ENCODE measurements at regions not wholly inside any gene's neighbourhood (a gene's known extent, or its start where the extent isn't known, plus 50 kb on each side); places are given as distances from the start of the nearest gene placed in this dataset.

DNA sequence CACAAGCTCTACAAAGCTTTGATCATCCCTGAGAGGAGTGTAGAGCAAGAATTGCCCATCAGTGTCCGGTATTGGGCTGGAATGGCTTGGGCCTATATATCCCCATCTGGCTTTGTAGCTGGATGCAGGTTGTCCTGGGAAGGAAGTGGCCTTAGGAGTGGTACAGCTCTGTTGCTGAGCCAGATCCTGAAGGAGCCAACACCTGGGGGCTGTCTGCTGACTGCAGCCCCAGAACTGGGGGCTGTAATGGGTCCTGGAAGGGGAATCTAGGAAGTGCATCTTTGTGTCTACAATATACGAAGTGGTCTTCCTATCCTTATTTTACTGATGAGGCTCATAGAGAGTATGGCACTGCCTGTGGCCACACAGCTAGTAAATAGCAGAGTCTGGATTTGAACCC, 145.9 kb downstream of the CDC5L start:
- Histone ChIP-seq H3K4me1 (ENCODE audit: low read depth) (no peaks in the 10 kb centered on the region), H3K36me3 (ENCODE audit: low read depth) (no peaks in the 10 kb centered on the region), H3K4me3 (no peak overlapping the region), H3K9me3 (no peaks in the 10 kb centered on the region)
- ATAC-seq = no peak
- intact Hi-C loops (cut with DNase I, micrococcal nuclease) = no loop called here
- TF ChIP-seq, protein P1, sequence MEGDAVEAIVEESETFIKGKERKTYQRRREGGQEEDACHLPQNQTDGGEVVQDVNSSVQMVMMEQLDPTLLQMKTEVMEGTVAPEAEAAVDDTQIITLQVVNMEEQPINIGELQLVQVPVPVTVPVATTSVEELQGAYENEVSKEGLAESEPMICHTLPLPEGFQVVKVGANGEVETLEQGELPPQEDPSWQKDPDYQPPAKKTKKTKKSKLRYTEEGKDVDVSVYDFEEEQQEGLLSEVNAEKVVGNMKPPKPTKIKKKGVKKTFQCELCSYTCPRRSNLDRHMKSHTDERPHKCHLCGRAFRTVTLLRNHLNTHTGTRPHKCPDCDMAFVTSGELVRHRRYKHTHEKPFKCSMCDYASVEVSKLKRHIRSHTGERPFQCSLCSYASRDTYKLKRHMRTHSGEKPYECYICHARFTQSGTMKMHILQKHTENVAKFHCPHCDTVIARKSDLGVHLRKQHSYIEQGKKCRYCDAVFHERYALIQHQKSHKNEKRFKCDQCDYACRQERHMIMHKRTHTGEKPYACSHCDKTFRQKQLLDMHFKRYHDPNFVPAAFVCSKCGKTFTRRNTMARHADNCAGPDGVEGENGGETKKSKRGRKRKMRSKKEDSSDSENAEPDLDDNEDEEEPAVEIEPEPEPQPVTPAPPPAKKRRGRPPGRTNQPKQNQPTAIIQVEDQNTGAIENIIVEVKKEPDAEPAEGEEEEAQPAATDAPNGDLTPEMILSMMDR (IDR thresholded peaks at IDR 0.05) = no peak
- DNase-seq = no peak

DNA sequence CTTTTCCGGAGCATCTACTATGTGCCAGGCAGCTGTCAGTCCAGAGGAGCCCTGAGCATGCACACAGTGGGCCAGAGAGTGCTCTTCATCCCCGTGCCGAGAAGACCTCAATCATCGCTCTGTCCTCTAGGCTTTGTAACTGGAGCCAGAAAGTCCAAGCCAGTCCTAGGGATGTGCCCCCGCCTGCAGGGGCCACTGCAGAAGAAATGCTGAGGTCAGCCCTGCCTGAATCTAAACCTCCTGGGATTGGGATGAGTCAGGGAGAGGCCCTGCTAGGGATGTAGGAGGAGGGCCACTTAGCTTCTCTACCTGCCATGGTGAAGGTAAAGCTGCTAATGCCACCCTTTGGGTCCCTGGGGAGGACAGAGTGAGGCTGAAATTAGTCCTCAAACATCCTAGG, 146.8 kb downstream of the CDC5L start:
- Histone ChIP-seq H3K4me3 (no peak overlapping the region), H3K36me3 (ENCODE audit: low read depth) (no peaks in the 10 kb centered on the region), H3K9me3 (no peaks in the 10 kb centered on the region), H3K4me1 (ENCODE audit: low read depth) (no peaks in the 10 kb centered on the region)
- TF ChIP-seq, protein P1 (IDR thresholded peaks at IDR 0.05) = no peak
- intact Hi-C loops (cut with DNase I, micrococcal nuclease) = no loop called here
- ATAC-seq (no peak), DNase-seq (no peak)

DNA sequence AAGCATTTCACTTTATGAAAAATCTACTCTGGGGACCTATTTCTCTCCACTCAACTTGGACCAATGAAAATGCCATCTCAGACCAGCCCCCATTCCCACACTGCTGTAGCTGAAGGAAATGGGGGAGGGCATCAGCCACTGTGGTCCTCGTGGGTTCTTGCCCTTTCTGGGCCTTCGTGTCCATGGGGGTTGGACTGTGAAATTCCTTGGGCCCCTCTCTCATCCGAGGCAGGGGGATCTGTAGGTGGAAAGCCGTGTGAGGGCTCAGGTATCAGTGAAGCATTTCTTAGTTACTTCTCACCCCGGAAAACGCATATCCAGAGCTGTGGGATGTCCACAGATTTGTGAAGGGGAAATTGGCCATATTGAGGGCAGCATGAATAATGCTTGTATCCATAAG, 147.9 kb downstream of the CDC5L start:
- ATAC-seq (no peak), DNase-seq (no peak)
- TF ChIP-seq, protein P1 (IDR thresholded peaks at IDR 0.05) = no peak
- Histone ChIP-seq H3K4me1 (ENCODE audit: low read depth) (no peaks in the 10 kb centered on the region), H3K36me3 (ENCODE audit: low read depth) (no peaks in the 10 kb centered on the region), H3K9me3 (no peaks in the 10 kb centered on the region), H3K4me3 (no peak overlapping the region)
- intact Hi-C loops (cut with DNase I, micrococcal nuclease) = no loop called here

DNA sequence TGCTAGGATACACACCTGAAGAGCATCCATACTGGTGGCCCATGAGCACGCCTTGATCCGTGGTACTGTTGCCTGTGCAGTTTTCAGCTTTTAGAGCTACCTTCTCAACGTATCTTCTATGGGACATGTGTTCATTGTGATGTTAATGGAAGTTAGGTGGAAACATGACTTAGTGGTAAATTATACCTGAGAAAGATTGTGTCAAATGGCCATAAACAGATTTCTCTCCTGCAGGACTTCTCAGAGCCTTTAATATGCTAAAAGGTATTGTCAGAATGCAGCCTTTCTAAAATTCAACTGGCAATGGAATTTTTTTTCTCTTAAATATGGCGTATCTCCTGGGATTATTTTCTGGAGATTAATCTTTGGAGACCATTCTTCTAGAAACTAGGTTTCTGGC, 148.5 kb downstream of the CDC5L start:
- Histone ChIP-seq H3K36me3 (ENCODE audit: low read depth) (no peaks in the 10 kb centered on the region), H3K4me3 (no peak overlapping the region), H3K4me1 (ENCODE audit: low read depth) (no peaks in the 10 kb centered on the region), H3K9me3 (no peaks in the 10 kb centered on the region)
- ATAC-seq (no peak), DNase-seq (no peak)
- TF ChIP-seq, protein P1 (IDR thresholded peaks at IDR 0.05) = no peak
- intact Hi-C loops (cut with DNase I, micrococcal nuclease) = no loop called here

DNA sequence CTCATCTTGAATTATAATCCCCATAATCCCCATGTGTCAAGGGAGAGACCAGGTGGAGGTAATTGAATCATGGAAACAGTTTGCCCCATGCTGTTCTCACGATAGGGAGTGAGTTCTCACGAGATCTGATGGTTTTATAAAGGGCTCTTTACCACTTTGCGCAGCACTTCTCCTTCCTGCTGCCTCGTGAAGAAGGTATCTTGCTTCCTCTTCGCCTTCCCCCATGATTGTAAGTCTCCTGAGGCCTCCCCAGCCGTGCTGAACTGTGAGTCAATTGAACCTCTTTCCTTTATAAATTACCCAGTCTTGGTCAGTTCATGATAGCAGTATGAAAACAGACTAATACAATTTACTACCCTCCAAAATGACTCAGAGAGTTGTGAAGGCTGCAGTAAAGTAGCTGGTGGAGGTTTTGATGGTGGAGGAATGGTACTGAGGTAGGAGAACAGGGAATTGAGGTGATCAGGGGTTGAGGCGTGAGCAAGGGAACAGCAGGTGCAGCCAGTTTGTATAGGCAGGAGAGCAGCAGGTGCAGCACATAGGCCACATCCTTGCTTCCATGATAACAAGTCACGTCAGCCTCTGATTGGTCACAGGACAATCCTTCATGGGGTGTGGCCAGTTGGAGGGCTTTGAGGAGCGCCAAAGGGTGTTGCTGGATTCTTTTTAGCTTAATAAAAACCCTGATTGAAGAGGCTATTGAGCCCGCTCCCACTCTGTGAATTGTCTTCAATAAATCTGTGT, 150.0 kb downstream of the CDC5L start:
- DNase-seq (no peak), ATAC-seq (no peak)
- intact Hi-C loops (cut with DNase I, micrococcal nuclease) = no loop called here
- H3K9me3 ChIP-seq = no peaks in the 10 kb centered on the region
- H3K36me3 ChIP-seq (ENCODE audit: low read depth) = no peaks in the 10 kb centered on the region
- TF ChIP-seq, protein P1 (IDR thresholded peaks at IDR 0.05) = no peak
- H3K4me1 ChIP-seq (ENCODE audit: low read depth) = no peaks in the 10 kb centered on the region
- H3K4me3 ChIP-seq = no peak overlapping the region

Data from mucosa of descending colon (tissue), 3 donors.